HG02798 (cell line): ENCODE measurements at regions not wholly inside any gene's neighbourhood (a gene's known extent, or its start where the extent isn't known, plus 50 kb on each side); places are given as distances from the start of the nearest gene placed in this dataset.

Experiments
- ATAC-seq: cut with Tn5 transposase; IDR thresholded peaks from one replicate; pipeline ENCODE4 v1.9.1; 2021; ENCODE audit warnings: mild to moderate bottlenecking; ENCODE audit not compliant: unreplicated experiment, poor library complexity

DNA sequence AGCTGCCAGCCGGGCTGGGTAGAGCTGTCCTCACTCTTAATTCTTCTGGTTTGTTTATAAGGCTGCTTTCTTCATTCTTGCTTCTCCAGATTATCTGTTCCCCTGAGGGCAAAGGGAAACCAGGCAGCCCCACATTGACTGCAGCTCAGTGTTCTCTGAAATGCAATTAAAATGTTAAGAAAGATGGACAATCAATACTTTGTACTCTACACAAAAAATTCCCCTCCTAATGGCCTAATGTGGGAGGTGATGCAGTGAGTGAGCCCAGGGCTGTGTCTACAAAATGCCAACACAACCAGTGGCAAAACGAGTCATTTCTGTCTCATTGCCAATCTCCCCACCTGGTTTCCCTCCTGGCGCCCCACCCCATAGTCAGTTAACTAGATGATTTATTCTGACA, 541.7 kb upstream of the RAB6C start:
- ATAC-seq = no peak

DNA sequence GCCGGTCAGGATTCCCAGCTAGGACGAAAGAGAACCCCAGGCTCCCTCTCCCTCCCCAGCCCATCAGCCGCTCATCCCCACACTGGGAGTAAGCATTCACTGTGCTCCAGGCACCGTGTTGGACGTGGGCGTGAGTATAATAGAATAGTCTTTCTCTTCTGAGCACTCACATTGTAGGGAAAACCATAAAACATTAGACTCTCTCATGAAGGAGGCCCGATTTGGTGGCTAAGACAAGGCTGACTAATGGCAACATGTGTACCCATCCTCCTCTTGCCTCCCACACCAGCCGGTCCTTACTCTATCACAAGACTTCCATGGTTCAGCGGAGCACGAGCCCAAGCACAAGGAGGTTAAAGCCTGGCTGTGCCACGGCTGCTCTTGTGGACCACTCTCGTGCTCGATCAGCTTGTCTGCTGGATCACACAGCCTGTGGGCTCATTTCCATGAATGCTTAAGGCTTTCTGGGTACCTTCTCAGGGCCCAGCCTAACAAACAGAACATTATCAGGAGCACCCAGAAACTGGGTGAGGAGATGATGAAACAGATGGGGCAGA, 540.9 kb upstream of the RAB6C start:
- no peak for ATAC-seq

DNA sequence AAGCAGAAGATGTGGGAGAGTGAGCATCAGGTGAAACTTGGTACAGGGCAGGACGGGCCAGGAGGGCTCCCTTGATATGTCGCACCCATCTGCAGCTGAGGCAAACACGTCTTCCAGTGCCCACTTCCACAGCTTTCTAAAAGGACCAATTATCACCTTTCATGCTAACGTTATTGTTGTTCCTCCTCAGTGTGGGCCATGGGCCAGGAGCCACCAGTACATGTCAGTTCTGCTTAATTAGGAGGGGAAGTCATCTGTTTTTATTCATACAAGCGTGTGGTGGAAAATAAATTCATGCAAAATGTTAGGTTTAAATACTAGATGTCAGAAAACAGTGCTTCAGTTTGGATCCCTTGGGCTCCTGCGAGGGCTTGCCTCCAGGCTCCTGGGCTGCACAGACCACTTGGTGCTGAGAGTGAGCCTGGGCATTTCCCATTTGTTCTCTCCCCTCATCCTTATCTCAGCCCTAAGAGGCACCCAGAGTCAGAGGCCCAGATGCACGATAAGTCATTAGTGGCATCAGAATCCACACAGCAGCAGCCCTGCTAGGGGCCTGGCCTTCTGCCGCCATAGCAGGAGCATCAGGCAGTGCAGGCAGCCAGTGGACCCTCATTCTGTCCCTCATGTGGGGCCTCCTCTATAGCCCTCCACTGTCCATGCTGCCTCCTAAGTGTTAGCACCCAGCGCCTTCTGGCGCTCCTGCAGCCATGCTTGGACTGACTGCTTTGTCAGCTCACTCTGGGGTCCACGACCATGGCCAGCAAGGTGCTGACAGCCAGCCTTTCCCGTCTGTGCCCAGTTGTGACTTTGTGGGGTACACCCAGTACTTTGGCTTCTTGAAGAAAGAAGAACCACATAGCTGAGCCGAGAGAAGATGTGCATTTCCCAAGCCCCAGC, 539.8 kb upstream of the RAB6C start:
- no peak for ATAC-seq

DNA sequence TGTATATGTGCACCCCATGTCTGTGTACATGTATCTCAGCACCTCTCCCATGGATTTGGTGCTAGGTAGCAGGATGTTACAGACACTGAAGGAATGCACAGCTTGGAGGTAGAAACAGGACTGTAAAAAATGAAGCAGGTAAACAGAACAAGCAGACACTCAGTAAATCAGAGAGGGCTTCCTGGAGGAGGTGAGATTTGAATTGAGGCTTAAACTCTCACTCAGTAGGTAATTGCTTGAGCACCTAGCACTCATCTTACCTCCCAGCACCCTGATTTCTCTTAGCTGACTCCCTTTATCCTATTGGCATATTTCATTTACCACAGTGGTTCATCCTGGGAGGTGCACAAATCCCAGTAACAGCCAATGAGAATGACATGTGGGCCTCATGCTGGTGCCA, 537.9 kb upstream of the RAB6C start:
- ATAC-seq = no peak

DNA sequence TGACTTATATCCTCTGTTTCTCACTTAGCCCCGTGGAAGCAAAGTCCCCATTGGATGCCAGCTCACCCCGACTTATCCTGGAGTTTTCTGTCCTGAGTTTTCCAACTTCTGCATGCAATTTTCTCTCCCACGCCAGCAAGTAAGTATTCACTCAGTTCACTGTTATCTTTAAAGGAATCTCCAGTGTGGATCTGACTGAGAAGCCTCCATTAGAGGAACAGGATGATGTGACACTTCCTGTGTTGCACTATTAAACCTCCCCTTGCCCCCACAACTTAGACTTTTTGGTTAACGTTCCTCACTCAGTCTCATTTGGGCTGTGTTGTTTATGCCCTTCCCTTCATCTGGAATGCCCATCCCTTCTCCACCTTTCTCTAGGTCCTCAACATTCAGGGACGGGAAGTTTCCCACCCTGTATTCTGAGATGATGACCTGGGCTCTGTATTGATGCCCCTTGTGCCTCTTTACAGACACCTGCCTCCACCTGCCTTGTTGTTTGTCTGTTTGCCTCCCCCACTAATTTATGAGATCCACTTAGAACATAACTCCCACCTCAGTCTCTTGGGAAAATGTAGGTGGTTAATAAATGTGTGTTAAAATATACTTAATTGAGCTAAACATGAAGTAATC, 536.1 kb upstream of the RAB6C start:
- no peak for ATAC-seq

DNA sequence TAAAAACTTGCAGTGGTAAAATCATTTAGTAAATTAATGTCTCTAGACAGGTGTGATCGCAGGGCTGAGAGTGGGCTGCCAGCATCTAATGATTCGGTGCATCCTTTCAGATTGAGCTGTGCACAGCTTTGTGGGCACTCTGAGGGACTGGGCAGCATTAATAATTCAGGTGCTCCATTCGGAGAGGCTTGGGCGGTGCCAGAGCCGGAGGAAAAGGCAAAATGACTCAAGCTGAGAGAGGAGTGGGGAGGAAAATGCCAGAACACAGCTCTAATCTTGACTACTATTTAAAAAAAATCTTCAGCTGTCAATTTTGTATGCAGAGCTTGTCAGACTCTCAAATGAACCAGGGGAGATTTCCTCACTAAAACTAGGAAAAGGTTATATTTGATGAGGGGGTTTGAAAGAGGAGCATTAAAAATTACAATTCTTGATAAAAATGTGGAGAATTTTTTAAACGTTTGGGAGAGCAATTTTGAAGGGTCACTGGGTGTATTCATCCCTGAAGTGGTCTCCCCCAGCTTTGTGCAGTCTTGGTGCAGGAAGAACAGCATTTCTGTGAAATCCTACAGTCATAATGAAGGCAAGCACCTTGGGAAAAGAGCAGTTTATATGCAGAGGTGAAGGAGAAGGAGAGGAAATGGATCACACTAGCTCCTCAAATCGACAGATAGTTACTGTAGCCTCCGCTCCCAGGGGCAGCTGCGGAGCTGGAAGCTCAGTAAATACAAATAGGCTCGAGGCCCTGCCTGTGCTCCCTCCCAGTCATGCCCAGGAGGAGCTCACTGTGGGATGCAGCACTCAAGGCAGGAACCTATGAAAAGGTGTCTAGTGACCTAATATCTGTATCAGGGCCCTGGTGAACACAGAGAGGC, 535.4 kb upstream of the RAB6C start:
- no peak for ATAC-seq

DNA sequence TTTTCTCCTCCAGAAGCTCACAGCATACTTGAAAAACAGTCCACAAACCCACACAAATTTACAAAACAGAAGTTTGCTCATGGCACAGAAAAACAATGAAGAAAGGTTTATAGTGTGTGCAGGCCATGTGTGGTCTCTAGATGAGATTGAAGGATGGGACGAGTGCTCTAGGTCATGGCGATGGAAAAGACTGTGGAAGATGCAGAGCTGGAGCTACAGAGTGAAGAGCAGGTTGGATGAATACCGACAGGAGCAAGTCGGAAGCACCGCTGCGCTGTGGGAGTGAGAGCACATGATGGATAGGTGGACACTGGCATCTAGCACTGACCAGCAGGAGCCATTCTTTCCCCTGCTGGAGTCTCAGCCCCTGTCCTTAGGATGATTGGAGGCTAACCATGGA, 534.7 kb upstream of the RAB6C start:
- no peak for ATAC-seq

DNA sequence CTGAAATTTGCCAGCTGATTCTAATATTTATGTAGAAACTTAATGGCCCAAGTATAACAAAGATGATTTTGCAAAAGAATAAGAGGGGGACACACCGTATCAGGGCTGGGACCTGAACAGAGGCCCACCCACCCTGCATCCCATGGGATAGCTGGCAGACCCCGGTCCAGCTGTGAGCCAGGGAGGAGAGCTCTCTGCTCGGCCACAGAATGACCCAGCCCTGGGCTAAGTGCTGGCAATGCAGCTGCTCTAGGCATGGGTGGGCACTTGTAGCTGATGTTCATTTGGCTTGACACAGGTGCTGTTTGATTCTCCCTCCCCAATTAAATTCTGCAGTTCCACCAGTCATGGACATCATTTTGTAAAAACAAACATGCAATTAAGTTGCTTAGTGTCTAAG, 522.8 kb upstream of the RAB6C start:
- ATAC-seq = no peak

DNA sequence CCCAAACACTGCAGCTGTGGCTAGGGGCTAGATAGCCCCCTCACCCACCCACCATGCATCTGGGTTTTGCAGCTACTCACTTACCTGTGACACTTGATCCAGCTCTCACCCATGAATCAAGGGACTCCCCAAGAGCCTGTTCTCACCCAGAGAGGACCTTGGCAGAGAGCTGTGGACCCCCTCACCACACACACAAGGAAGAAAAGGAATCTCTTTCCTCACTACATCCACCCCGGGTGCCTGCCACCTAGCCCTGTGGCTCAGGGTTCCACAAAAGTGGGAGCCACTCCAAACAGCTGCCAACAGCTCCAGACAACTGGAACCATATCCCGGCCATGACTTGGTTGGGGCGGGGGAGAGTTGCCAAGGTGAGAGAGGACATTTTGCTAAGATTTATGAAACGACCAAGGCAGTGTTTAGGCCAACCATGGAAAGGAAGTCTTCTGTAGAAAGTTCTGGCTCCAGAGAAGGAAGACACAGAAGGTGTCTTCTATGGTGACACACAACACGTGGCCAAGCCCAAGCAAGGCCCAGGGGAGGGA, 522.1 kb upstream of the RAB6C start:
- no peak for ATAC-seq

DNA sequence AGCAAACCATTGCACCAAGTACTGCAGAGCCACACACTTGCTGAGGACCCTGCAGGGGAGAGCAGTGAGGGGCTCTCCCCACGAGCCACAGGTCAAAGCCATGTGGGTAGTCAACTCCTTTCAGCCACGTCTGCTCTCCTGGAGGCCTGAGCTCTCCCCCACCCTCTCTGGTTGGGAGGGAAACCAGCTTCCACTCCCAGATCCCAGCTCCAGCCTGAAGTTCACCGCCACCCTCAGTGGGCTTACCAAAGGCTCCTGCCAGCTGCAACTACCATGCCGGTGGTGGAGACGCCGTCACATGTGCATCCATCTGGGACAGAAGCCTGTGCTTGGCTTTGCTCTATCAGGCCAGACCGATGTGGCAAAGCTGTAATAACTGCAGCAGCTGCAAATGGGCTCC, 521.5 kb upstream of the RAB6C start:
- ATAC-seq = no peak

DNA sequence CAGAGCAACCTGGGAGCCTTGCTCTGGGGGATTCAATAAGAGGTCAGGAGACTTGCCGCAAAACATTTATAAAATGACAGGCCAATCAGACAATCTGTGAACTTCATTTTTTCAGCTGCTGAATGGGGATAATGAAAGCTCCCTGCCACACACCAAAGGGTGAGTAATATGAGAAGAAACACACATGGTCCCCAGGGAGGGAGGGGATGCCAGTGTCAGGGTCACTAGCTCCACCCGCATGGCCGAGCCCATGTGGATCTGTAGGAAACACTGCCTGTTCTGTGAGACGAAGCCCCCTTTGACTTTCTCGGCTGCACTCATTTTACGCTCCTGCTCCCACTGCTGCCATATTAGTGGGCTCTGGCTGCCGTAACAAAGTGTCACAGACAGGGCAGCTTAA, 521.0 kb upstream of the RAB6C start:
- no peak for ATAC-seq

DNA sequence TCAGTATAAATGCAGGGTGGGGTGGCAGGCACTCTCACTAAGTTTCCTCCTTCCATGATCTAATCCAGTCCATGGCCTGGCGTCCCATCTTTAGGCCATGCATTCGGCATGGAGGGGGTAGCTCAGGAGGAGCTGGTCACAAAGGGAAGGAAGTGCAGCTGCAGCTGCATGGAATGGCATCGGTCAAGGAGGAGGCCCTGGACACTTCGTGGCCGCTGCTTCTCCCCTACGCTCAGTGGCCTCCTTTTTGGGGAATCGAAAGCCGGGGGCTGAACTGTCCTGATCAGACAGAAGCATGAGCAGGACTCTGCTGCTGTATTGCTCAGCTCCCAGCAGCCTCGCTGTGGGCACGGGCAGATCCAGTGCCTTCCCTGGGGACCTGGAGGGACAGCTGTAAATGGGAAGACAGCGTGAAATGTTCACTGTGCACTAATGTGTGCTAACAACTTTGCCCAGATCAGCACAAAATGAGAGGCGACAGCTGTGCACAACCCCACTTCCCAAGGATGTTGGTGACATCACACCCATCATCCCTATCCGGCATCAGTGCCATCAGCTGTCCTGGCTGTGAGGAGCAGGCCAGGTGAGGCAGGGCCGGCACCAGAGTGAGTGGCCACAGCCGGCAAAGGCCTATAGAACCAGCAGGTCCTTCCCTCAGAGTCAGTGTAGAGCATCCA, 520.1 kb upstream of the RAB6C start:
- ATAC-seq = no peak

DNA sequence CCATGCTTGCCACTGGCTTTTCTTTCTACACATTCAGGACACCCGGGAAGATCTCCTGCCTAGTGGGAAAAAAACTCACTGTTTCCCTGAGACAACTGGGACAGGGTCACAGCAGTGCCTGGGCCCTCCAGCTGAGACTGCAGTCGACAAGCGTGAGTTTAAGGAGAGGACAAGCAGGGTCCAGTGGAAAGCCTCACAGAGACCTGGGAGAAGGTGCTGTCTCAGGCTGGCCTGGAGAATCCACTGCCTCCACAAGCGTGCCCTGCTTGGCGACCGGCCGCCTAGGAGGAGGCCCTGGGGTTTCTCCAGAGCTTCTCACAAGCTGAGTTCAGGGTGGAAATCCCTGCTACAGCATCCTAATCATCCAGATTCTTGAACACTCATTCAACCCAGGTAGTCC, 519.6 kb upstream of the RAB6C start:
- no peak for ATAC-seq

DNA sequence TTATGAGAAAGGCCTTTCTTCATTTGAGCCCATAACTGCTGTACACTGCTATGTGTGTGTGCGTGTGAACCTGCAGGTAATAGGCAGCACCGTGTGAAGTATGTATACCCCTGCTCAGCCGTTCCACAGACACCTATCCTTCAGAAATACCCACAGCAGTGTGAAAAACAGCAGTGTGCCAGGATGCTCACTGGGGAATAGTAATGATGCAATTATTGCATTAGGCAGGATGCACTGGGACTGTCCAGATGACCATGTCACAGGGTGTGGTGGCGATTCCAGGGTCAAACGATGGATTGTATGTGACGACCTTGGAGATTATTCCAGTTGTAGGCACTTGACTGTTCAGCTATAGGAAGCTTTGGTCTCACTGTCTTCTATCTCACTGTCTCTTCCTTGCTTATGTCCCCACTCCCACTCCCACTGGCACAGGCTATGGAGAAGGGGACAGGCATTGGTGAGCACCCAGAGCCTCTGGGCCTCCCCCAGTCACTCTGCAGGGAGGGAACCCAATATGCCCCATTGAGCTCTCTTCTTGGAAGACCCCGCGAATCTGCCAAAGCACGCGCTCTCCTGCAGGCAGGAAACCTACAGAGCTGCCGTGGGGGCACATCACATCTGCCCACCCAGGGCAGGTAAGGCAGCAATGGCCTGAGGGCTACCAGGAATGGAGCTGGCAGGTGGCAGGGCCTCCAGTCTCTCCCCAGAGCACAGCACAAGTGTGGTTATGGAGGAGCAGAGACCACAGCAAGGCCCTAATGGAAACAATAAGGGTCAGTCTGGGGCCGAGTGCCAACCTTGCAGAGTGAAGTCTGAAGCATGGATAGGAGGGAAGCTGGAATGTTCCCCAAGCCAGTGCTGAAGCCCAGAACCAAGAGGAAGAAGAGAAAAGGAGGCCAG, 518.9 kb upstream of the RAB6C start:
- ATAC-seq = no peak

DNA sequence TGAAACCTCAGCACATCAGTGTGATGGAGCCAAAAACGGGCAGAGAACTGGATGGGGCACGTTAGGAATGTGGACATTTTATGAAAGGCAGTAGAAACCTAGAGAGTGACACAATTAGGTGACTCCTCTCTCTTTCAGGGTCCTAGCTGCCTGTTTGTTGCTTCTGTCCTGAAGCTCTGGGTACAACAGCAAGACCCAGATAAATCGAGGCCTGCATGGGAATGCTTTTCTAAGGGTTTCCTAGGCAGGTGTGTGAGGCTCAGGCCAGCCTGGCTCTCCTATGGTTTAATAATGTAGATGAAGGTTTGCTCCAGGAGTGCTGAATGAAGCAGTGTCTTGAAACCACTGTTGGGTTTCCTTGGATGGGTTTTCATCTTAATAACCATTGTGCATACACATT, 517.1 kb upstream of the RAB6C start:
- ATAC-seq = no peak

DNA sequence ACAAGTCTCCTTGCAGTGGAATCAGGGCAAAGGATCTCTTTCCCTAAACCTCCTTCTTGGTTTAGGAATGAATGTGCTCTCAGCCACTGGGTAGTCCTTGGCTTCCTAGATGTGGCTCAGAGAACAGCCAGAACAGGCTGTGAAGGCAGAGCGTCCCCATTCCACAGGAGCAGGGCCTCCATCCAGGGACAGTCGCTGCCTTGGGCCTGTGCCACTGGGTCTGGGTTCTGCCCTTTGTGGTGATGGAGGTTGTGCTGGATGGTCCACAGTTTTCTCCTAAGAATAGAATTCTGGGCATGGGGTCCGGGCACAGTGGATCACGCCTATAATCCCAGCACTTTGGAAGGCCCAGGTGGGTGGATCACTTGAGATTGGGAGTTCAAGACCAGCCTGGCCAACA, 516.5 kb upstream of the RAB6C start:
- no peak for ATAC-seq

DNA sequence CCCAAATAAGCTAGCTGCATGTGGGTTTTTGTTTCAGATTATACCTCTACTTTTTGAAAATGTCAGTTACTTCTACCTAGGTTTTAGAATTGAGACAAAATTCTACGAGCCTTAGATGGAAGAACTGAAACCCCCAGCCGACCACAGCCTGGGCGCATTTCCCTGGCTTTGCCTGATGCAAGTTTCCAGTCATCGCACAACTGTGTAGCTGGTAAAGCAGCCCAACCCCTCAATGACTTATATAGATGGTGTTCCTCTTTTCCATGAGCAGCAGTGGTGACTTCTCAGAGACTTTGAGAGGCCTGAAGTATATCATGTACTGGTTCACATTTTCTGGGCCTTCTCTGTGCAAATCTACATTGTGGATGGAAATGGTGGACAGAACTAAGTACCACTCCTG, 515.4 kb upstream of the RAB6C start:
- ATAC-seq = no peak

DNA sequence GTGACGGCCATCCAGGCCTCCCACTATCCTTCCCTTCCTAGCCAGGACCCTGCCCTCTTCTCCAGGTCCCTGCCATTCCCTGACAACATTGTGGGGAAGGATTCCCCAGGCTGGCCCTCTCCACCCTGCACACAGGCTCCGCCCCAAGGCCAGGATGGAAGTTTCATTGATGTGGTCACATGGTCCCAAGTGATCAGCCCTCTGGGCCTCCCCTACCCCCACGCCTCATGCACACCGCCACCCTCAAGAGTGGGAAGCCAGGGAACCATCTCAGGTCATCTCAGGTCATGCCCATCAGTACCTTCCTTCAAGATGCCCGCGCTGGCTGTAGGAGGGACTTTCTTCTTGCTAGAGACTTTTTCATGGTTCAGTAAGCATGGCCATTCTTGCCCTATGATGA, 514.8 kb upstream of the RAB6C start:
- ATAC-seq = no peak

DNA sequence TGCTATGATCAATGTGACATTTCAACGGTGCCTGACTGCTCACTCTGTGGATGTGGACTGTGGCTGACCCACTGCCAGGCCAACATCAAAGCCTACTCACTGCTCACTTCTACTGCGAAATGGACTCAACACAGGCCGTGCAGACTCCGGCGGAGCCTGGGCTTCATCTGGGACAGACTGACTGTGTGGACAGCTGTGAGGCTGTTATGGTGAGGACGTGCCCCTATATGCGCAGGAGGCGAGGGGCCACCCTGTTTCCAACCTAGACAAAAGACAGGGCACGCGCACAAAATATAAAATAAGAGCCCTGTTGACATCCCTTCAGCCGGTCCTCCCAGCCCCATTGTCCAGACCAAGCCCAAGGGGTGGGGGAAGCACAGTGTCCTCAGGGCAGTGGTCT, 514.4 kb upstream of the RAB6C start:
- ATAC-seq = no peak
